H1 (cell line): ENCODE measurements at regions not wholly inside any gene's neighbourhood (a gene's known extent, or its start where the extent isn't known, plus 50 kb on each side); places are given as distances from the start of the nearest gene placed in this dataset.

Experiments used
- CTCF ChIA-PET: fragments of 300-600 bp; sonication (Branson Sonifier 250); formaldehyde crosslinking; loops from one replicate; lab custom pipeline; 2021; ENCODE audit not compliant: partially characterized antibody; lab: Charles Lee
- POLR2A ChIA-PET: fragments of 300-600 bp; sonication (Branson Sonifier 250); formaldehyde crosslinking; loops from one replicate; lab custom pipeline; 2021; ENCODE audit warnings: inconsistent platforms; ENCODE audit not compliant: partially characterized antibody; lab: Charles Lee
- DNase-seq, 2 experiments: peaks; one replicate each; pipeline versions ENCODE4 v3.0.0 to v3.0.0-alpha.2; 2010 to 2022; ENCODE audit warnings: low spot score in 2 of 2, low read depth in 1 of 2, mixed read lengths in 1 of 2
- FAIRE-seq: peaks from 2 replicates; lab custom pipeline; 2011; peaks lifted over from hg19 to GRCh38; lab: Jason Lieb, UNC
- H2AFZ ChIP-seq: 2 replicates; pipeline ENCODE4 v1.8.1; 2012; ENCODE audit warnings: low read length, inconsistent platforms
- H2AK5ac ChIP-seq: 2 replicates; pipeline ENCODE4 v1.6.1; 2013; ENCODE audit warnings: low read depth, low read length
- H2BK120ac ChIP-seq: replicated peaks from 2 replicates; pipeline ENCODE3; 2013; ENCODE audit warnings: low read depth, low read length, inconsistent platforms
- H2BK12ac ChIP-seq: 2 replicates; pipeline ENCODE4 v1.6.1; 2013; ENCODE audit warnings: low read depth, low read length
- H2BK15ac ChIP-seq: 2 replicates; pipeline ENCODE4 v1.6.1; 2013; ENCODE audit warnings: low read length
- H2BK20ac ChIP-seq: 2 replicates; pipeline ENCODE4 v1.6.1; 2013; ENCODE audit warnings: low read length
- H2BK5ac ChIP-seq: 2 replicates; pipeline ENCODE4 v1.6.1; 2013; ENCODE audit warnings: low read depth, low read length
- H3K14ac ChIP-seq: 2 replicates; pipeline ENCODE4 v1.6.1; 2013; ENCODE audit warnings: inconsistent platforms; ENCODE audit not compliant: insufficient read length
- H3K18ac ChIP-seq: 2 replicates; pipeline ENCODE4 v1.6.1; 2013; ENCODE audit warnings: low read length; ENCODE audit errors: extremely low read depth
- H3K23ac ChIP-seq: 2 replicates; pipeline ENCODE4 v1.6.1; 2013; ENCODE audit warnings: inconsistent platforms; ENCODE audit not compliant: insufficient read length
- H3K23me2 ChIP-seq: 2 replicates; pipeline ENCODE4 v1.6.1; 2013; ENCODE audit warnings: low read depth, low read length
- H3K27ac ChIP-seq: 2 replicates; pipeline ENCODE4 v1.6.1; 2011; ENCODE audit warnings: low read depth, low read length, inconsistent platforms
- H3K27me3 ChIP-seq, 4 experiments: replicated peaks in 1 of 4; 1 replicate in 1 of 4; 2 replicates in 3 of 4; pipeline versions ENCODE4 v1.6.1 to v1.8.1; 2011 to 2013; ENCODE audit warnings: low read length in 3 of 4, mild to moderate bottlenecking in 3 of 4, inconsistent platforms in 2 of 4, mixed read lengths in 2 of 4, moderate library complexity in 1 of 4; ENCODE audit not compliant: control insufficient read depth in 3 of 4, insufficient read depth in 3 of 4; ENCODE audit errors: extremely low read depth in 1 of 4
- H3K36me3 ChIP-seq, 4 experiments: 2 replicates each; pipeline versions ENCODE4 v1.6.1 to v1.8.1; 2011 to 2013; ENCODE audit warnings: mild to moderate bottlenecking in 4 of 4, low read length in 3 of 4, moderate library complexity in 2 of 4, control low read depth in 1 of 4, inconsistent platforms in 1 of 4; ENCODE audit not compliant: insufficient read depth in 4 of 4, control insufficient read depth in 2 of 4
- H3K4ac ChIP-seq: replicated peaks from 2 replicates; pipeline ENCODE3; 2013; ENCODE audit warnings: low read length, low read depth, mixed read lengths, inconsistent platforms; ENCODE audit not compliant: insufficient read length
- H3K4me1 ChIP-seq, 4 experiments: replicated peaks in 1 of 4; 1 replicate in 1 of 4; 2 replicates in 3 of 4; pipeline versions ENCODE4 v1.6.1 to v1.8.1; 2011 to 2013; ENCODE audit warnings: low read length in 3 of 4, inconsistent platforms in 2 of 4, mixed read lengths in 1 of 4; ENCODE audit not compliant: insufficient read depth in 4 of 4, control insufficient read depth in 3 of 4
- H3K4me2 ChIP-seq, 2 experiments: 2 replicates each; pipeline versions ENCODE4 v1.6.1 to v1.8.1; 2011 to 2013; ENCODE audit warnings: low read depth in 2 of 2, low read length in 2 of 2, control low read depth in 1 of 2, inconsistent platforms in 1 of 2, mild to moderate bottlenecking in 1 of 2; ENCODE audit not compliant: insufficient read depth in 1 of 2
- H3K4me3 ChIP-seq, 4 experiments: fragments of 200-600, 300-600 bp in 1 of 4; sonication (generic), shearing (Covaris generic), sonication (Bioruptor Twin) in 1 of 4; 2 replicates each; pipeline versions ENCODE4 v1.5.1 to v1.8.1; 2011 to 2016; ENCODE audit warnings: low read length in 4 of 4, low read depth in 3 of 4, control low read depth in 2 of 4, inconsistent platforms in 2 of 4, mild to moderate bottlenecking in 2 of 4, mixed read lengths in 1 of 4, moderate library complexity in 1 of 4; ENCODE audit not compliant: insufficient read depth in 2 of 4; ENCODE audit errors: extremely low read depth in 1 of 4
- H3K56ac ChIP-seq: replicated peaks from 2 replicates; pipeline ENCODE3; 2013; ENCODE audit warnings: low read depth, mild to moderate bottlenecking, mixed read lengths, low read length, inconsistent platforms; ENCODE audit not compliant: insufficient read length
- H3K79me1 ChIP-seq: 2 replicates; pipeline ENCODE4 v1.6.1; 2013; ENCODE audit warnings: low read depth, low read length, control low read depth
- H3K79me2 ChIP-seq, 2 experiments: 2 replicates each; pipeline versions ENCODE4 v1.6.1 to v1.8.1; 2012 to 2013; ENCODE audit warnings: low read length in 2 of 2, mild to moderate bottlenecking in 2 of 2, inconsistent platforms in 1 of 2; ENCODE audit not compliant: insufficient read depth in 2 of 2, control insufficient read depth in 1 of 2
- H3K9ac ChIP-seq, 4 experiments: replicated peaks in 1 of 4; 1 replicate in 1 of 4; 2 replicates in 3 of 4; pipeline versions ENCODE4 v1.6.1 to v1.8.1; 2011 to 2013; ENCODE audit warnings: low read depth in 3 of 4, low read length in 3 of 4, control low read depth in 2 of 4, mild to moderate bottlenecking in 2 of 4, moderate library complexity in 2 of 4, inconsistent platforms in 1 of 4; ENCODE audit errors: extremely low read depth in 1 of 4
- H3K9me3 ChIP-seq, 2 experiments: 2 replicates each; pipeline versions ENCODE4 v1.6.1 to v1.8.1; 2012 to 2013; ENCODE audit warnings: mild to moderate bottlenecking in 2 of 2, moderate library complexity in 2 of 2, control low read depth in 1 of 2, inconsistent platforms in 1 of 2, low read depth in 1 of 2, low read length in 1 of 2, mixed read lengths in 1 of 2; ENCODE audit not compliant: insufficient read depth in 2 of 2
- H4K20me1 ChIP-seq, 2 experiments: replicated peaks in 1 of 2; 2 replicates each; pipeline versions ENCODE3 to v1.8.1; 2011 to 2013; ENCODE audit warnings: inconsistent platforms in 2 of 2, low read length in 2 of 2, mild to moderate bottlenecking in 1 of 2; ENCODE audit not compliant: insufficient read depth in 2 of 2, control insufficient read depth in 1 of 2
- H4K5ac ChIP-seq: 2 replicates; pipeline ENCODE4 v1.6.1; 2013; ENCODE audit warnings: low read length, low read depth, mixed read lengths, inconsistent platforms; ENCODE audit not compliant: insufficient read length
- H4K8ac ChIP-seq: 2 replicates; pipeline ENCODE4 v1.8.0; 2013; ENCODE audit warnings: mild to moderate bottlenecking, moderate library complexity, low read length, inconsistent platforms; ENCODE audit not compliant: insufficient read depth; ENCODE audit errors: extremely low read depth
- H4K91ac ChIP-seq: replicated peaks from 2 replicates; pipeline ENCODE3; 2013; ENCODE audit warnings: low read length, mixed read lengths, inconsistent platforms; ENCODE audit not compliant: insufficient read length
- ASH2L ChIP-seq: fragments of 200-600, 300-600 bp; sonication (generic); IDR thresholded peaks from one replicate; pipeline ENCODE4 v1.7.1; 2017; ENCODE audit warnings: low read length
- BACH1 ChIP-seq: IDR thresholded peaks from 2 replicates; pipeline ENCODE4 v1.6.1; 2012; ENCODE audit warnings: low read length, improper control_type of control experiment
- POLR2AphosphoS5 ChIP-seq: IDR thresholded peaks from 2 replicates; pipeline ENCODE4 v1.6.1; 2011; ENCODE audit warnings: low read depth, low read length
- SAP30 ChIP-seq: fragments of 300-600 bp; sonication (generic); IDR thresholded peaks from 2 replicates; pipeline ENCODE4 v1.7.1; 2012; ENCODE audit warnings: low read length, moderate library complexity, mild to moderate bottlenecking, inconsistent platforms; ENCODE audit not compliant: insufficient read depth, insufficient replicate concordance
- WGBS, 2 experiments: shearing (Covaris generic) in 1 of 2; methylation state at CpG; one replicate each; pipeline versions ENCODE4 v1.1.6 to v1.1.7; 2013 to 2015; ENCODE audit warnings: low lambda C conversion rate in 2 of 2, mixed read lengths in 2 of 2, inconsistent platforms in 1 of 2, low coverage in 1 of 2, missing lambda C conversion rate in 1 of 2; ENCODE audit not compliant: insufficient replicate concordance in 2 of 2, insufficient coverage in 1 of 2, insufficient read length in 1 of 2; ENCODE audit errors: extremely low coverage in 1 of 2, missing lambda C conversion rate in 1 of 2; 5-methylcytosine and 5-hydroxymethylcytosine counted together

GRCh38 chr6:140124498-140124897, 750.0 kb upstream of the CITED2 start:
- Histone ChIP-seq H3K27me3 (no peaks in the 10 kb centered on the region), H3K79me2 (no peaks in the 10 kb centered on the region), H2AFZ (no peak overlapping the region), H2BK15ac (no peak overlapping the region), H3K36me3 (no peaks in the 10 kb centered on the region), H3K18ac (no peak overlapping the region), H2AK5ac (no peak overlapping the region), H3K4ac (no peak overlapping the region), H2BK5ac (no peak overlapping the region), H3K14ac (no peak overlapping the region), H3K4me1 (no peaks in the 10 kb centered on the region), H4K91ac (no peak overlapping the region), H3K9ac (no peak overlapping the region), H2BK20ac (no peak overlapping the region), H3K23ac (no peak overlapping the region), H3K4me3 (no peak overlapping the region), H3K23me2 (no peaks in the 10 kb centered on the region), H4K8ac (no peak overlapping the region), H3K27ac (no peak overlapping the region), H3K9me3 (0 out of 4 replicates have a peak, but pooled peaks cover 0 to 3% of the 10 kb centered on the region in 2 experiments), H4K20me1 (no peaks in the 10 kb centered on the region), H3K4me2 (no peak overlapping the region), H3K79me1 (no peaks in the 10 kb centered on the region), H2BK12ac (no peak overlapping the region), H4K5ac (no peak overlapping the region), H3K56ac (no peak overlapping the region), H2BK120ac (no peak overlapping the region)
- FAIRE-seq: no peak
- ChIA-PET CTCF (no interaction called here), POLR2A (no interaction called here)
- TF ChIP-seq ASH2L (no peak), BACH1 (no peak), SAP30 (no peak), POLR2AphosphoS5 (no peak)
- 91% methylated on average over 2 of the region's 2 CpGs; no CpG with 5 or more reads in 1 of the 2 experiments for WGBS, 2 experiments
- no peak for DNase-seq
